Osteocyte (in vitro differentiated cells): ENCODE measurements at regions not wholly inside any gene's neighbourhood (a gene's known extent, or its start where the extent isn't known, plus 50 kb on each side); places are given as distances from the start of the nearest gene placed in this dataset.

Experiments
- DNase-seq: peaks from one replicate; pipeline ENCODE4 v3.0.0; 2021; ENCODE audit warnings: mixed read lengths; ENCODE audit not compliant: unreplicated experiment; ENCODE audit errors: extremely low spot score
- H3K27ac Mint-ChIP-seq: one replicate; pipeline ENCODE4 v1.8.0; 2021; ENCODE audit warnings: mild to moderate bottlenecking, mixed read lengths; ENCODE audit not compliant: unreplicated experiment
- H3K27me3 Mint-ChIP-seq: one replicate; pipeline ENCODE4 v1.8.0; 2021; ENCODE audit warnings: mixed read lengths; ENCODE audit not compliant: unreplicated experiment
- H3K36me3 Mint-ChIP-seq: one replicate; pipeline ENCODE4 v1.8.0; 2021; ENCODE audit warnings: mixed read lengths; ENCODE audit not compliant: unreplicated experiment
- H3K4me1 Mint-ChIP-seq: one replicate; pipeline ENCODE4 v1.8.0; 2021; ENCODE audit warnings: mixed read lengths; ENCODE audit not compliant: unreplicated experiment
- H3K4me3 Mint-ChIP-seq: one replicate; pipeline ENCODE4 v1.8.0; 2021; ENCODE audit warnings: mild to moderate bottlenecking, moderate library complexity, mixed read lengths; ENCODE audit not compliant: unreplicated experiment
- H3K9me3 Mint-ChIP-seq: one replicate; pipeline ENCODE4 v1.8.0; 2021; ENCODE audit warnings: mixed read lengths; ENCODE audit not compliant: unreplicated experiment
- TF ChIP-seq, protein P1 (sequence below): fragments of 200-600 bp; sonication (generic); IDR thresholded peaks from 2 replicates; pipeline ENCODE4 v1.5.0; 2021; ENCODE audit warnings: antibody characterized with exemption, mild to moderate bottlenecking, moderate library complexity

- no peak for DNase-seq
- Mint-ChIP-seq H3K4me1 (no peaks in the 10 kb centered on the region), H3K4me3 (no peak overlapping the region), H3K9me3 (no peaks in the 10 kb centered on the region), H3K27ac (no peak overlapping the region), H3K36me3 (no peaks in the 10 kb centered on the region), H3K27me3 (peaks cover 13% of the 10 kb centered on the region)
- TF ChIP-seq, protein P1, sequence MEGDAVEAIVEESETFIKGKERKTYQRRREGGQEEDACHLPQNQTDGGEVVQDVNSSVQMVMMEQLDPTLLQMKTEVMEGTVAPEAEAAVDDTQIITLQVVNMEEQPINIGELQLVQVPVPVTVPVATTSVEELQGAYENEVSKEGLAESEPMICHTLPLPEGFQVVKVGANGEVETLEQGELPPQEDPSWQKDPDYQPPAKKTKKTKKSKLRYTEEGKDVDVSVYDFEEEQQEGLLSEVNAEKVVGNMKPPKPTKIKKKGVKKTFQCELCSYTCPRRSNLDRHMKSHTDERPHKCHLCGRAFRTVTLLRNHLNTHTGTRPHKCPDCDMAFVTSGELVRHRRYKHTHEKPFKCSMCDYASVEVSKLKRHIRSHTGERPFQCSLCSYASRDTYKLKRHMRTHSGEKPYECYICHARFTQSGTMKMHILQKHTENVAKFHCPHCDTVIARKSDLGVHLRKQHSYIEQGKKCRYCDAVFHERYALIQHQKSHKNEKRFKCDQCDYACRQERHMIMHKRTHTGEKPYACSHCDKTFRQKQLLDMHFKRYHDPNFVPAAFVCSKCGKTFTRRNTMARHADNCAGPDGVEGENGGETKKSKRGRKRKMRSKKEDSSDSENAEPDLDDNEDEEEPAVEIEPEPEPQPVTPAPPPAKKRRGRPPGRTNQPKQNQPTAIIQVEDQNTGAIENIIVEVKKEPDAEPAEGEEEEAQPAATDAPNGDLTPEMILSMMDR = no peak
Observed at GRCh38 chr4:111480510-111480909, 664.7 kb upstream of the FAM241A start.

DNA sequence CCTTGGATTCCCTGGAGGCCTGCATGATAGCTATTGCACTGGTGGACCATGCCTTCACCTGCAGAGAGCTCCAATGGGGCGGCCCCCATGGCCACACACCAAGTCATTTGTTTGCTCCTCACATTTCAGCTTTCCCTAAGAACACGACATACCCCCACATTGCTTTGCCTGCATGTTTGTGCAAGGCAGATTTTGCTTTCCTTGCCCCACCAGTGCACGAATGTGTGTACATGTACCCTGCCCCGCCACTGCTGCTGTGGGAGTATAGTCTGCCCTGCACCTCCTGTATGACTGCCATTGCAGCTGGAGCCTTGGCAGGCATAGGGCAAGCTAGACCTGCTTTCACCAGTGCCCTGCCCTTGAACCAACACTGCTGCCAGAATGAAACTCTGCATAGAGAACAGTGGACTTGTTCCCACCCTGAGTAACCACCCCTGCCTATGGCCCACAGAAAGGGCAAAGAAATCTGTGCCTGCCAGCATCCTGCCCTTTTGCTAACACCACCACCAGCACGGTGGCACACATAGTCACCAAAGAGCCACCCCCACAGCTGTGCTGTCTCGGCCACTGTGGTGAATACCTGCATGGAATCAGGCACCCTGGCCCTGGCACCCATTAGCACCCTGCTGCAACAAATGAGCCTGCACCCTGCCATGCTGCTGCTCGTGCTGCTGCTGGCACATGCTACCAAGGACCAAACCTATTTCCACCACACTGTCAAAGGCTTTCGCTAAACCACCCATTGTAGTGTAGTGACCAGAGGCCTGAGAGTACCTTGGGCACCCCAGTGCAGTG is 661.7 kb upstream of the FAM241A start:
- no peaks in the 10 kb centered on the region for H3K4me1 Mint-ChIP-seq
- H3K27me3 Mint-ChIP-seq = peaks cover 11% of the 10 kb centered on the region
- H3K9me3 Mint-ChIP-seq = peaks cover 10% of the 10 kb centered on the region
- DNase-seq = no peak
- H3K4me3 Mint-ChIP-seq = no peak overlapping the region
- TF ChIP-seq, protein P1 = no peak
- H3K27ac Mint-ChIP-seq = no peak overlapping the region
- no peaks in the 10 kb centered on the region for H3K36me3 Mint-ChIP-seq

DNA sequence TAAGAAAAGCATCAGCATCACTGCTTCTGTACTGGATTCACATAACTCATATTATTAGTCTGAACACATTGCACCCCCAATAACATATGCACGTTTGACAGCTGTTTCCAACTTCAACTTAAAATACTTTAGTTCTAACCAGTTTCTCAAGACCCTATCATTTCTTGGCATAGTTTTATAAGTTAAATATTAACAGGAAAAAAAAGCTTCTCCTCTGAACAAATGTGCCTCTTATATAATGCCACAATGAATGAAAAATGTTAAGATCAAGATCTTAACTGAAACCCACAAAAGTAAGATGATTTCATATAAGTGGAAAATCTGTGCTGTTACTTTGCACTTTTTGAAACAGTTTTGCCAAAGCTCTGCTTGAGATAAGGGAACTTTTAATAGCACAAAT is 652.8 kb upstream of the FAM241A start:
- Mint-ChIP-seq H3K4me1 (no peaks in the 10 kb centered on the region), H3K27me3 (peaks cover 15% of the 10 kb centered on the region), H3K36me3 (no peaks in the 10 kb centered on the region), H3K4me3 (no peak overlapping the region), H3K9me3 (no peaks in the 10 kb centered on the region), H3K27ac (no peak overlapping the region)
- TF ChIP-seq, protein P1 = no peak
- no peak for DNase-seq

GRCh38 chr4:111494471-111494870 is 650.8 kb upstream of the FAM241A start:
- no peak overlapping the region for H3K4me3 Mint-ChIP-seq
- H3K27me3 Mint-ChIP-seq = peaks cover 19% of the 10 kb centered on the region
- no peaks in the 10 kb centered on the region for H3K9me3 Mint-ChIP-seq
- no peak overlapping the region for H3K27ac Mint-ChIP-seq
- no peaks in the 10 kb centered on the region for H3K36me3 Mint-ChIP-seq
- TF ChIP-seq, protein P1 = no peak
- H3K4me1 Mint-ChIP-seq = no peaks in the 10 kb centered on the region
- DNase-seq = no peak

DNA sequence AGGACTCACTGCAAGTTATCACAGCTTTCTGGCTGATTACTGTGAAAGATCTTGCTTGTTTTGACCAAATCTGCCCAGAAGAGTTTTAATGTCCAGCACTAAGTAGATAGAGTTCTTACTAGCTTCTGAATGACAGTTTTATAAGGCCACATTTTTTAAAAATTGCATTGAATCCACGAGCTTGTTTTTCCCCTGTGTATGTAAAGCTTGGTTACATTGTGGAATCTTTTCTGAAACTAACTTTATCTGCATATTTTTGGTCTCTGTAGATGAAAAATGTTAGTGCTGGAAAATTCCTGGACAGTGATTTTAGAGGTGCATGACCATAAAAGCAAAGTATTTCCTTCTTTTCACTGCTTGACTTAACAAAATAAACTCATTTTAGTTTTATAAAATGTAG is 650.3 kb upstream of the FAM241A start:
- TF ChIP-seq, protein P1 = no peak
- no peaks in the 10 kb centered on the region for H3K4me1 Mint-ChIP-seq
- no peak overlapping the region for H3K4me3 Mint-ChIP-seq
- no peaks in the 10 kb centered on the region for H3K36me3 Mint-ChIP-seq
- H3K27me3 Mint-ChIP-seq = peaks cover 19% of the 10 kb centered on the region
- H3K9me3 Mint-ChIP-seq = no peaks in the 10 kb centered on the region
- H3K27ac Mint-ChIP-seq = no peak overlapping the region
- DNase-seq = no peak
